H9 (cell line): ENCODE measurements at regions not wholly inside any gene's neighbourhood (a gene's known extent, or its start where the extent isn't known, plus 50 kb on each side); places are given as distances from the start of the nearest gene placed in this dataset.

Experiments used
- DNase-seq: peaks from one replicate; pipeline ENCODE4 v3.0.0-alpha.2; 2017
- H2AFZ ChIP-seq: one replicate; pipeline ENCODE4 v1.6.1; 2013; ENCODE audit warnings: mild to moderate bottlenecking, low read length, control low read depth, moderate library complexity
- H2AK5ac ChIP-seq: 2 replicates; pipeline ENCODE4 v1.6.1; 2013; ENCODE audit warnings: low read length, control low read depth, mixed read lengths; ENCODE audit not compliant: insufficient read length
- H2BK120ac ChIP-seq: one replicate; pipeline ENCODE4 v1.6.1; 2013; ENCODE audit warnings: low read depth, mild to moderate bottlenecking, low read length, control low read depth, inconsistent platforms; ENCODE audit not compliant: poor library complexity, severe bottlenecking
- H2BK12ac ChIP-seq: 2 replicates; pipeline ENCODE4 v1.6.1; 2013; ENCODE audit warnings: low read length, control low read depth, mixed read lengths, low read depth; ENCODE audit not compliant: insufficient read length
- H2BK15ac ChIP-seq: 2 replicates; pipeline ENCODE4 v1.6.1; 2013; ENCODE audit warnings: low read depth, low read length, control low read depth
- H2BK20ac ChIP-seq: one replicate; pipeline ENCODE4 v1.6.1; 2013; ENCODE audit warnings: low read depth, mild to moderate bottlenecking, low read length, control low read depth, inconsistent platforms; ENCODE audit not compliant: poor library complexity, severe bottlenecking
- H2BK5ac ChIP-seq: 2 replicates; pipeline ENCODE4 v1.6.1; 2013; ENCODE audit warnings: low read length, control low read depth, mixed read lengths; ENCODE audit not compliant: insufficient read length
- H3K14ac ChIP-seq: 2 replicates; pipeline ENCODE4 v1.6.1; 2013; ENCODE audit warnings: low read length, control low read depth; ENCODE audit not compliant: insufficient read depth
- H3K18ac ChIP-seq: 2 replicates; pipeline ENCODE4 v1.6.1; 2013; ENCODE audit warnings: low read depth, mild to moderate bottlenecking, mixed read lengths, low read length, control low read depth; ENCODE audit not compliant: insufficient read length
- H3K23ac ChIP-seq: 2 replicates; pipeline ENCODE4 v1.6.1; 2013; ENCODE audit warnings: low read length, control low read depth, mixed read lengths, low read depth; ENCODE audit not compliant: insufficient read length
- H3K23me2 ChIP-seq: 2 replicates; pipeline ENCODE4 v1.6.1; 2013; ENCODE audit warnings: low read depth, mild to moderate bottlenecking, mixed read lengths, low read length, control low read depth; ENCODE audit not compliant: insufficient read length, poor library complexity, severe bottlenecking
- H3K27ac ChIP-seq: 2 replicates; pipeline ENCODE4 v1.5.1; 2013; ENCODE audit warnings: low read length, control low read depth, mixed read lengths, low read depth; ENCODE audit not compliant: insufficient read length
- H3K27me3 ChIP-seq: 2 replicates; pipeline ENCODE4 v1.6.1; 2013; ENCODE audit warnings: low read length, control low read depth, inconsistent platforms; ENCODE audit not compliant: insufficient read depth
- H3K4ac ChIP-seq: 2 replicates; pipeline ENCODE4 v1.6.1; 2013; ENCODE audit warnings: low read depth, mild to moderate bottlenecking, control low read depth, inconsistent platforms, low read length, moderate library complexity
- H3K4me1 ChIP-seq: 2 replicates; pipeline ENCODE4 v1.6.1; 2013; ENCODE audit warnings: low read length, control low read depth, inconsistent platforms; ENCODE audit not compliant: insufficient read depth
- H3K4me2 ChIP-seq: 2 replicates; pipeline ENCODE4 v1.6.1; 2013; ENCODE audit warnings: low read length, control low read depth, mixed read lengths; ENCODE audit not compliant: insufficient read length, insufficient read depth
- H3K56ac ChIP-seq: 2 replicates; pipeline ENCODE4 v1.6.1; 2013; ENCODE audit warnings: low read depth, mild to moderate bottlenecking, mixed read lengths, low read length, control low read depth; ENCODE audit not compliant: insufficient read length
- H3K79me1 ChIP-seq: 2 replicates; pipeline ENCODE4 v1.6.1; 2013; ENCODE audit warnings: low read depth, mild to moderate bottlenecking, moderate library complexity, low read length, control low read depth, inconsistent platforms; ENCODE audit not compliant: insufficient read depth, poor library complexity, severe bottlenecking
- H3K79me2 ChIP-seq: 2 replicates; pipeline ENCODE4 v1.6.1; 2013; ENCODE audit warnings: low read length, control low read depth, inconsistent platforms; ENCODE audit not compliant: insufficient read depth
- H3K9ac ChIP-seq: 2 replicates; pipeline ENCODE4 v1.6.1; 2013; ENCODE audit warnings: low read length, control low read depth, mixed read lengths; ENCODE audit not compliant: insufficient read length; ENCODE audit errors: extremely low read depth
- H3K9me3 ChIP-seq: one replicate; pipeline ENCODE4 v1.6.1; 2013; ENCODE audit warnings: low read depth, low read length, inconsistent platforms; ENCODE audit not compliant: control insufficient read depth
- H3T11ph ChIP-seq: one replicate; pipeline ENCODE4 v1.6.1; 2013; ENCODE audit warnings: mild to moderate bottlenecking, low read length, control low read depth, inconsistent platforms
- H4K20me1 ChIP-seq: one replicate; pipeline ENCODE4 v1.6.1; 2013; ENCODE audit not compliant: control insufficient read depth, insufficient read length, insufficient read depth
- H4K5ac ChIP-seq: 2 replicates; pipeline ENCODE4 v1.6.1; 2013; ENCODE audit warnings: low read depth, mild to moderate bottlenecking, mixed read lengths, low read length, control low read depth; ENCODE audit not compliant: insufficient read length
- H4K8ac ChIP-seq: replicated peaks from 2 replicates; pipeline ENCODE4 v1.6.1; 2013; ENCODE audit warnings: low read length, control low read depth, mixed read lengths, low read depth; ENCODE audit not compliant: insufficient read length
- H4K91ac ChIP-seq: 2 replicates; pipeline ENCODE4 v1.6.1; 2013; ENCODE audit warnings: low read depth, mild to moderate bottlenecking, moderate library complexity, mixed read lengths, low read length, control low read depth; ENCODE audit not compliant: insufficient read length
- H3K27ac Mint-ChIP-seq, 3 experiments: 2 replicates in 2 of 3; 3 replicates in 1 of 3; pipeline ENCODE4 v1.8.0; 2020 to 2021; ENCODE audit warnings: mixed read lengths in 3 of 3, mild to moderate bottlenecking in 1 of 3, moderate library complexity in 1 of 3
- H3K27me3 Mint-ChIP-seq: 2 replicates; pipeline ENCODE4 v1.8.0; 2021; ENCODE audit warnings: low read depth, mild to moderate bottlenecking, moderate library complexity, mixed read lengths
- H3K36me3 Mint-ChIP-seq, 3 experiments: 2 replicates in 2 of 3; 3 replicates in 1 of 3; pipeline ENCODE4 v1.8.0; 2020 to 2021; ENCODE audit warnings: low read depth in 3 of 3, mixed read lengths in 3 of 3; ENCODE audit not compliant: insufficient read depth in 1 of 3
- H3K4me1 Mint-ChIP-seq, 2 experiments: 2 replicates each; pipeline ENCODE4 v1.8.0; 2020; ENCODE audit warnings: mixed read lengths in 2 of 2
- H3K4me3 Mint-ChIP-seq, 2 experiments: 2 replicates in 1 of 2; 3 replicates in 1 of 2; pipeline ENCODE4 v1.8.0; 2020 to 2021; ENCODE audit warnings: mild to moderate bottlenecking in 2 of 2, mixed read lengths in 2 of 2, moderate library complexity in 1 of 2
- H3K9me3 Mint-ChIP-seq, 2 experiments: 2 replicates in 1 of 2; 3 replicates in 1 of 2; pipeline ENCODE4 v1.8.0; 2020; ENCODE audit warnings: mild to moderate bottlenecking in 2 of 2, mixed read lengths in 2 of 2, moderate library complexity in 1 of 2
- CTCF ChIP-seq: fragments of 200-600 bp; sonication (generic); conservative IDR thresholded peaks from 3 replicates; pipeline ENCODE4 v1.8.0; 2021; ENCODE audit warnings: antibody characterized with exemption, mild to moderate bottlenecking
- WGBS: extraction: QIAGEN DNeasy Blood & Tissue Kit; methylation state at CpG from one replicate; pipeline ENCODE4 v1.1.7; 2013; ENCODE audit warnings: missing lambda C conversion rate, low lambda C conversion rate, mixed read lengths; ENCODE audit not compliant: insufficient read length; ENCODE audit errors: extremely low coverage; 5-methylcytosine and 5-hydroxymethylcytosine counted together

DNA sequence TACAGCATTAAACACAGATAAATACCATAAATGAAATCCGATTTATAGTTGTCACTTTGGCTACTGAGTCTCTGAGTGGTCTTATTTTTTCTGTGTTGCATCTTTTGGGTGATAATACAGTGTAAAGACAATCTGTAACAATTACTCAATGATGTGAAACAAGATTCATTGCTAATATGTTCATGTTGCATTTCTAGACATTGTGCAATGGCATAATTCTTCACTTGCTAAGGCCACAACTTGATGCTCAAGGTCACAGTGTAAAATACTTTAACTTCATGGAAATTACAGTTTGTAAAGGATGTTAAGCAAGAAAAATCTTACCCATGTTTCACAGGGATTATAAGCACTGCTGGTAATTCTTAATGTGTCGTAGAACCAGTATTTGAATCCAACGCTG lies 74.9 kb upstream of the SMLR1 start:
- Histone ChIP-seq H2BK12ac (no peak overlapping the region), H2AFZ (no peak overlapping the region), H3K56ac (no peak overlapping the region), H2BK20ac (no peak overlapping the region), H3K27ac (no peak overlapping the region), H2BK120ac (no peak overlapping the region), H2BK15ac (no peak overlapping the region), H4K5ac (no peak overlapping the region), H3K18ac (no peak overlapping the region), H3K4me1 (no peaks in the 10 kb centered on the region), H3K27me3 (no peaks in the 10 kb centered on the region), H4K91ac (no peak overlapping the region), H3K23me2 (no peaks in the 10 kb centered on the region), H2BK5ac (no peak overlapping the region), H3K14ac (no peak overlapping the region), H3K4me2 (no peak overlapping the region), H4K20me1 (no peaks in the 10 kb centered on the region), H3K4ac (no peak overlapping the region), H4K8ac (no peak overlapping the region), H3K79me2 (no peaks in the 10 kb centered on the region), H2AK5ac (no peak overlapping the region), H3K9ac (no peak overlapping the region), H3K23ac (no peak overlapping the region), H3T11ph (no peak overlapping the region), H3K9me3 (peaks cover 13% of the 10 kb centered on the region), H3K79me1 (no peaks in the 10 kb centered on the region)
- Mint-ChIP-seq H3K36me3 (peaks cover 2 to 22% (median 18%) of the 10 kb centered on the region in 3 experiments; a peak in 6 of 7 replicates), H3K4me1 (peaks cover 0 to 3% of the 10 kb centered on the region in 2 experiments; a peak in 1 of 4 replicates), H3K9me3 (peaks cover 9 to 21% of the 10 kb centered on the region in 2 experiments), H3K27me3 (no peaks in the 10 kb centered on the region), H3K27ac (no peak overlapping the region), H3K4me3 (no peak overlapping the region)
- no peak for DNase-seq
- no peak for TF ChIP-seq CTCF
- WGBS, result no CpG with 5 or more reads among the region's 3 CpGs
